ENCODE measurements at regions not wholly inside any gene's neighbourhood (a gene's known extent, or its start where the extent isn't known, plus 50 kb on each side); places are given as distances from the start of the nearest gene placed in this dataset.

- Histone ChIP-seq H3K27ac (ENCODE audit: low read depth, low read length) (peak overlapping the region; percentile 43), H3K9me3 (ENCODE audit: control insufficient read depth, insufficient read depth, low read length) (no peaks in the 10 kb centered on the region), H3K27me3 (ENCODE audit: control insufficient read depth, insufficient read depth, low read length) (no peaks in the 10 kb centered on the region), H3K4me3 (ENCODE audit: low read depth, low read length) (no peak overlapping the region)
- POLR2A ChIA-PET = no interaction called here
- DNase-seq (ENCODE audit: low read depth, low spot score) = peak; percentile 77
- no peak for TF ChIP-seq CTCF (IDR thresholded peaks at IDR 0.05; ENCODE audit: low read depth, low read length)
- CTCF ChIA-PET = no interaction called here
Measured at GRCh38 chr7:46811529-46811928, 770.4 kb downstream of the TNS3 start.

GRCh38 chr7:46810986-46811385, 770.9 kb downstream of the TNS3 start:
- Histone ChIP-seq H3K4me3 (ENCODE audit: low read depth, low read length) (no peak overlapping the region), H3K9me3 (ENCODE audit: control insufficient read depth, insufficient read depth, low read length) (no peaks in the 10 kb centered on the region), H3K27me3 (ENCODE audit: control insufficient read depth, insufficient read depth, low read length) (no peaks in the 10 kb centered on the region), H3K27ac (ENCODE audit: low read depth, low read length) (peak overlapping the region; percentile 43)
- no peak for TF ChIP-seq CTCF (IDR thresholded peaks at IDR 0.05; ENCODE audit: low read depth, low read length)
- DNase-seq (ENCODE audit: low read depth, low spot score) = no peak
- CTCF ChIA-PET = no interaction called here
- POLR2A ChIA-PET = no interaction called here

- no peak overlapping the region for H3K27ac ChIP-seq (ENCODE audit: low read depth, low read length)
- CTCF ChIA-PET = no interaction called here
- H3K4me3 ChIP-seq (ENCODE audit: low read depth, low read length) = no peak overlapping the region
- no peak for TF ChIP-seq CTCF (IDR thresholded peaks at IDR 0.05; ENCODE audit: low read depth, low read length)
- DNase-seq (ENCODE audit: low read depth, low spot score) = no peak
- H3K9me3 ChIP-seq (ENCODE audit: control insufficient read depth, insufficient read depth, low read length) = no peaks in the 10 kb centered on the region
- H3K27me3 ChIP-seq (ENCODE audit: control insufficient read depth, insufficient read depth, low read length) = no peaks in the 10 kb centered on the region
- POLR2A ChIA-PET = no interaction called here
Measured at GRCh38 chr7:46809886-46810285, 772.0 kb downstream of the TNS3 start.

- ChIA-PET CTCF (no interaction called here), POLR2A (no interaction called here)
- H3K27ac ChIP-seq (ENCODE audit: low read depth, low read length) = no peak overlapping the region
- no peak for DNase-seq (ENCODE audit: low read depth, low spot score)
- no peak overlapping the region for H3K4me3 ChIP-seq (ENCODE audit: low read depth, low read length)
- no peaks in the 10 kb centered on the region for H3K27me3 ChIP-seq (ENCODE audit: control insufficient read depth, insufficient read depth, low read length)
- no peak for TF ChIP-seq CTCF (IDR thresholded peaks at IDR 0.05; ENCODE audit: low read depth, low read length)
- H3K9me3 ChIP-seq (ENCODE audit: control insufficient read depth, insufficient read depth, low read length) = no peaks in the 10 kb centered on the region
Measured at GRCh38 chr7:46806856-46807255, 775.1 kb downstream of the TNS3 start.

GRCh38 chr7:46802479-46802878, 779.4 kb downstream of the TNS3 start:
- ChIA-PET CTCF (interaction anchor here (0.6 to 0.7 kb wide), 3 partner anchors 14 to 324 kb away, joined by 3 to 7 read pairs (median 5); no protein-coding TSS in a partner anchor), POLR2A (no interaction called here)
- Histone ChIP-seq H3K27ac (ENCODE audit: low read depth, low read length) (no peak overlapping the region), H3K27me3 (ENCODE audit: control insufficient read depth, insufficient read depth, low read length) (no peaks in the 10 kb centered on the region), H3K4me3 (ENCODE audit: low read depth, low read length) (no peak overlapping the region), H3K9me3 (ENCODE audit: control insufficient read depth, insufficient read depth, low read length) (no peaks in the 10 kb centered on the region)
- TF ChIP-seq CTCF (IDR thresholded peaks at IDR 0.05; ENCODE audit: low read depth, low read length) = no peak
- no peak for DNase-seq (ENCODE audit: low read depth, low spot score)
